ENCODE measurements at regions not wholly inside any gene's neighbourhood (a gene's known extent, or its start where the extent isn't known, plus 50 kb on each side); places are given as distances from the start of the nearest gene placed in this dataset.
A peak's percentile ranks its signal among the peaks of the same experiment; 100 is the strongest.

DNA sequence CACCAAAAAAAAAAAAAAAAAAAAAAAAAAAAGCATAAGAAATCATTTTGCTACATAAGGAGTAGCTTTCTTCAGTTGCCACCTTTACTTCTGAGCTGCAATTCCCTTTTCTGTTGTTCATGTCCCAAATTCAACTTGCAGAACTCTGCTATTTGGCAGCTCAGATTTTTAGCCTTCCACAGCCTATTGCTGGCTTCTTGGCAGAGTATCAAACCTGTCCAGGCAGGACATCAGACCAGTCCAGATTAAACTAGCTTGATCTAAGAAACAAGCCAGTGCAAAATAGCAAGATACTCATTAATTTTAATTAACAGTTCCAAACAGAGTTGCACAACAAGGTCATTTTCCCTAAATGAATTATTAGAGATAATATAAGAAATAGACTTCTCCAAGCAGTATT lies 123.6 kb upstream of the NR3C2 start:
- TF ChIP-seq, protein P1, sequence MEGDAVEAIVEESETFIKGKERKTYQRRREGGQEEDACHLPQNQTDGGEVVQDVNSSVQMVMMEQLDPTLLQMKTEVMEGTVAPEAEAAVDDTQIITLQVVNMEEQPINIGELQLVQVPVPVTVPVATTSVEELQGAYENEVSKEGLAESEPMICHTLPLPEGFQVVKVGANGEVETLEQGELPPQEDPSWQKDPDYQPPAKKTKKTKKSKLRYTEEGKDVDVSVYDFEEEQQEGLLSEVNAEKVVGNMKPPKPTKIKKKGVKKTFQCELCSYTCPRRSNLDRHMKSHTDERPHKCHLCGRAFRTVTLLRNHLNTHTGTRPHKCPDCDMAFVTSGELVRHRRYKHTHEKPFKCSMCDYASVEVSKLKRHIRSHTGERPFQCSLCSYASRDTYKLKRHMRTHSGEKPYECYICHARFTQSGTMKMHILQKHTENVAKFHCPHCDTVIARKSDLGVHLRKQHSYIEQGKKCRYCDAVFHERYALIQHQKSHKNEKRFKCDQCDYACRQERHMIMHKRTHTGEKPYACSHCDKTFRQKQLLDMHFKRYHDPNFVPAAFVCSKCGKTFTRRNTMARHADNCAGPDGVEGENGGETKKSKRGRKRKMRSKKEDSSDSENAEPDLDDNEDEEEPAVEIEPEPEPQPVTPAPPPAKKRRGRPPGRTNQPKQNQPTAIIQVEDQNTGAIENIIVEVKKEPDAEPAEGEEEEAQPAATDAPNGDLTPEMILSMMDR (IDR thresholded peaks at IDR 0.05), result no peak
- Histone ChIP-seq H3K4me3 (no peak overlapping the region), H3K27me3 (ENCODE audit: low read depth) (no peaks in the 10 kb centered on the region), H3K36me3 (no peaks in the 10 kb centered on the region), H3K9me3 (peaks cover 12% of the 10 kb centered on the region), H3K27ac (no peak overlapping the region), H3K4me1 (no peaks in the 10 kb centered on the region)
- no peak for DNase-seq
- no peak for ATAC-seq
- intact Hi-C loops (cut with DNase I), result no loop called here

- Histone ChIP-seq H3K9me3 (no peaks in the 10 kb centered on the region), H3K27ac (no peak overlapping the region), H3K36me3 (no peaks in the 10 kb centered on the region), H3K4me3 (no peak overlapping the region), H3K27me3 (ENCODE audit: low read depth) (no peaks in the 10 kb centered on the region), H3K4me1 (no peaks in the 10 kb centered on the region)
- DNase-seq (no peak), ATAC-seq (peak in 1 of 2 donors; percentile 31)
- intact Hi-C loops (cut with DNase I), result no loop called here
- TF ChIP-seq, protein P1 (IDR thresholded peaks at IDR 0.05), result no peak
Measured at GRCh38 chr4:148563684-148564083, 121.5 kb upstream of the NR3C2 start.

- ATAC-seq, result no peak
- no peak overlapping the region for H3K27ac ChIP-seq
- intact Hi-C loops (cut with DNase I), result no loop called here
Measured at GRCh38 chr4:148561467-148561866, 119.3 kb upstream of the NR3C2 start.

DNA sequence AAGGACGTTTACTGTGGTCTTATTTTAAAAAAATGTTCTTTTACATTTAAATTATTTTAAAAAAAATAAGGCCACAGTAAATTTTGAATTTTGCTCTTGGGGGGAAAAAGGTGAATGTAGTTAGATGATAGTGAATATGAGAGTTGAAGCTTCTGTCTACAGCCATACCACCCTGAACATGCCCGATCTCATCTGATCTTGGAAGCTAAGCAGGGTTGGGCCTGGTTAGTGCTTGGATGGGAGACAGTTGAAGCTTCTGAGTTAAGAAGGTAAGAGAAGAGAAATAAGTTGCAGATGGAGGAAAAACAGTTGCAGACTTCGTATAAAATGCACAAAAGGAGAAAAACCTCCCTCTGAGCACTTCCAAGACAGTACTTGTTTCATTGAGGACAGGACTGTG lies 115.6 kb upstream of the NR3C2 start:
- Histone ChIP-seq H3K4me1 (no peaks in the 10 kb centered on the region), H3K4me3 (no peak overlapping the region), H3K27ac (no peak overlapping the region), H3K27me3 (ENCODE audit: low read depth) (no peaks in the 10 kb centered on the region), H3K36me3 (no peaks in the 10 kb centered on the region), H3K9me3 (no peaks in the 10 kb centered on the region)
- intact Hi-C loops (cut with DNase I), result no loop called here
- TF ChIP-seq, protein P1 (IDR thresholded peaks at IDR 0.05), result no peak
- no peak for ATAC-seq
- DNase-seq, result no peak

More at GRCh38 chr4:148561467-148561866, 119.3 kb upstream of the NR3C2 start:
- DNase-seq, result no peak
- TF ChIP-seq, protein P1 (IDR thresholded peaks at IDR 0.05), result no peak
- Histone ChIP-seq H3K27me3 (ENCODE audit: low read depth) (no peaks in the 10 kb centered on the region), H3K4me3 (no peak overlapping the region), H3K4me1 (no peaks in the 10 kb centered on the region), H3K9me3 (no peaks in the 10 kb centered on the region), H3K36me3 (no peaks in the 10 kb centered on the region)

GRCh38 chr4:148550788-148551187 lies 108.6 kb upstream of the NR3C2 start:
- Histone ChIP-seq H3K36me3 (no peaks in the 10 kb centered on the region), H3K27ac (no peak overlapping the region), H3K4me3 (no peak overlapping the region), H3K9me3 (no peaks in the 10 kb centered on the region), H3K27me3 (ENCODE audit: low read depth) (no peaks in the 10 kb centered on the region), H3K4me1 (no peaks in the 10 kb centered on the region)
- no peak for DNase-seq
- no peak for ATAC-seq
- intact Hi-C loops (cut with DNase I), result no loop called here
- TF ChIP-seq, protein P1 (IDR thresholded peaks at IDR 0.05), result no peak
